ENCODE measurements at regions not wholly inside any gene's neighbourhood (a gene's known extent, or its start where the extent isn't known, plus 50 kb on each side); places are given as distances from the start of the nearest gene placed in this dataset.

DNA sequence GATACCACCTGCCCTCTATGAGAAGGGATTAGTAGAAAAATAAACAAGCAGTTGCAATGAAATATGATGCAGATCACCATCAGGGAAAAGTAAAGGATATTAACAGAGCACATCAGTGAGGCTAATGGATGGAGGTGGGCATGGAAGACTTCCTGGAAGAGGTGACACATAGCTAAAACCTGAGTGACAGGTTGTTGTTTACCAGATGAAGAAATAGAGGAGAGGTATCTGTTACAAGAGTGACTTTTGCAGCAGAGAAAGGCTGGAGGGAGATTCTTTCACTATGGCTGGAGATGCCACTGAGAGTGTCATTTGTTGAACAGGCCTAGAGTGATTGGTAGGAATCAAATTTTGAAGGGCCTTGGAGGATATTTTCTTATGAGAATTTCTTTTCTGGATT, 646.2 kb downstream of the GATA3 start:
- H3K27ac ChIP-seq (ENCODE audit: low read depth, low read length) = no peak overlapping the region

- 55 to 84% (median 73%) methylated on average over 4 of the region's 4 CpGs for WGBS, 3 donors
- H3K27ac ChIP-seq (ENCODE audit: low read depth, low read length) = no peak overlapping the region
Measured at GRCh38 chr10:8702181-8702580, 647.7 kb downstream of the GATA3 start.

GRCh38 chr10:8705415-8705814, 650.9 kb downstream of the GATA3 start:
- 62 to 79% (median 74%) methylated on average over 3 of the region's 3 CpGs for WGBS, 3 donors
- no peak overlapping the region for H3K27ac ChIP-seq (ENCODE audit: low read depth, low read length)

DNA sequence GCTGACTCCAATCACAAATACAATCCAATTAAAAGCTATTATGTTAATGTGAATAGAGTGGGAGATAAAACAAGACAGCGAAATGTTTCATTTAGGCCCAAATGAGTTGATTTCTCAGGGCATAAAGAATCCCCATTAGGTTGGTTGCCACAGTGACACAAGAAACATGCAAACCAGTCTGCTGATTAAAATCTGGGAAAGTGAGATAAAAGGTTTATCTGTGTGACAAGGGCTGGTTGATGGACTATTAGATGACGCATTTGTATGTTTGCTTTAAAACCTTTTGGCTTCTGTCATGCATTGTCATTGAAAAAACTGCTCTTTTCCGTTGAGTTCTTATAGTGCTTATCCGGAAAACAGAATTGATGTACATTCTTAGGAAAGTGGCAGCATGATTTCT, 658.2 kb downstream of the GATA3 start:
- H3K27ac ChIP-seq (ENCODE audit: low read depth, low read length) = no peak overlapping the region
- WGBS, 3 donors = 48 to 69% (median 52%) methylated on average over 4 of the region's 4 CpGs

DNA sequence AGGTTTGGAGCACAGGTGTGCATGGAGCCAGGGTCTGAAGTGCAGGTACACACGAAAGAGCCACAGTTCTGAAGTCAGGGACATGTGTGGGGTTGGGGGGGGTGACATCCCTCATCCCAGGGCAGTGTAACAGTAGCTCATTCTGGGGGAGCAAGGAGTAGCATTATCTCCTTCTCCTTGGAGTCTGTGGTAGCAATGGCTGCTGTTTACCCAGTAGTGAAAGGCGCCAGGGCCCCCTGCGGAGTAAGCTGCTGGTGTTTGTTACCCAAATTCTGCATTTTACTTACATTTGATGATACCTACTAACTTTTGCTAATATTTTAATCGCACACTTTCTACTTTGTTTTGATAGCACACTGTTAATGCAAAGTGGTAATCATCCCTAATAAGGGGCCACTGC, 665.5 kb downstream of the GATA3 start:
- 85 to 93% (median 90%) methylated on average over 4 of the region's 4 CpGs for WGBS, 3 donors
- H3K27ac ChIP-seq (ENCODE audit: low read depth, low read length) = no peak overlapping the region

DNA sequence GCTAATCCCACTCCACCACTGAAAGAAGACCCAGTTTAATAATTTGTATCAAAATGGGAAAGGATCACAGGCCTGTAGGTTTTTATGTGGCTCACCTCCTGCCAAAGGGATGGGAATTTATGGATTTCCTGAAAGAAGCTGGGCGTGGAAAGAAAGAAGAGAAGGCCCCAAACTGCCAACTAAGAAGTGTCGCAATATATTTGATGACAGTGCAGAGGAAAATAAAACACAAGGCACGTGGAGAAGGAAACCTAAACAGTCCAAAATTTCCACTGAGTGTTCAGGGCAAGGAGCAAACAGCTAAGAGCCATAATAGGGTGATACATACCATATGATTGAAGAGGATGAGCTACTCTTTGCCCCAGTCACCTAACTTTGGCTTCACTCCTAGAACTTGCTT, 667.2 kb downstream of the GATA3 start:
- no peak overlapping the region for H3K27ac ChIP-seq (ENCODE audit: low read depth, low read length)
- 41 to 71% (median 64%) methylated on average over 3 of the region's 3 CpGs for WGBS, 3 donors

DNA sequence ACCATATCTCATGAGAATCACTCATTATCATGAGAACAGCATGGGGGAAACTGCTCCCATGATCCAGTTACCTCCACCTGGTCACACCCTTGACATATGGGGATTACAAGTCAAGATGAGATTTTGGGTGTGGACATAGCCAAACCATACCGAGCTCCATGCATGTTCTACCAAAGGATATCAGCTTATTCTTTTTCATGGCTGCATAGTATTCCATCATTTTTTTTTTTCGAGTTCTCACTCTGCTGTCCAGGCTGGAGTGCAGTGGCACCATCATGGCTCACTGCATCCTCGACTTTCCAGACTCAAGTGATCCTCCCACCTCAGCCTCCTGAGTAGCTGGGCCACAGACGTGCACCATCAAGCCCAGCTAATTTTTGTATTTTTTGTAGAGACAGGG, 668.3 kb downstream of the GATA3 start:
- H3K27ac ChIP-seq (ENCODE audit: low read depth, low read length) = no peak overlapping the region
- 68 to 83% (median 80%) methylated on average over 4 of the region's 4 CpGs for WGBS, 3 donors

GRCh38 chr10:8725343-8725742, 670.9 kb downstream of the GATA3 start:
- H3K27ac ChIP-seq (ENCODE audit: low read depth, low read length) = no peak overlapping the region
- 71 to 89% (median 85%) methylated on average over 8 of the region's 8 CpGs for WGBS, 3 donors

- no peak overlapping the region for H3K27ac ChIP-seq (ENCODE audit: low read depth, low read length)
- 72 to 75% (median 73%) methylated on average over 3 of the region's 3 CpGs for whole genome bisulfite sequencing, 3 donors
Measured at GRCh38 chr10:8726084-8726778, 671.7 kb downstream of the GATA3 start.

DNA sequence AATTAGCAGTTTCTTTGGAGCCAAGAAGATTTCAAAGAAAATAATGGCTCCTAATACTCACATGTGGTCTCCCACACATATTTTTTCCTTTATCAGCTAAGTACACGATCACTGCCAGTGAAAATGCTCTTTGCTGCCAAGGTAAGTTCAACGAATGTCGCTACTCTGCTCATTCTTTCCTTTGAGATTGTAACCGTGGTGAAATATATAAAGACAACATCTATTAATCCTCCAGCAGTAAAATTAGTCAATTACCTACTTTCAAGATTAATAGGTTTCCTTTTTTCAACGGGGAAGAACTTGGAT, 672.2 kb downstream of the GATA3 start:
- 42 to 54% (median 50%) methylated on average over 5 of the region's 5 CpGs for WGBS, 3 donors
- H3K27ac ChIP-seq (ENCODE audit: low read depth, low read length) = no peak overlapping the region

DNA sequence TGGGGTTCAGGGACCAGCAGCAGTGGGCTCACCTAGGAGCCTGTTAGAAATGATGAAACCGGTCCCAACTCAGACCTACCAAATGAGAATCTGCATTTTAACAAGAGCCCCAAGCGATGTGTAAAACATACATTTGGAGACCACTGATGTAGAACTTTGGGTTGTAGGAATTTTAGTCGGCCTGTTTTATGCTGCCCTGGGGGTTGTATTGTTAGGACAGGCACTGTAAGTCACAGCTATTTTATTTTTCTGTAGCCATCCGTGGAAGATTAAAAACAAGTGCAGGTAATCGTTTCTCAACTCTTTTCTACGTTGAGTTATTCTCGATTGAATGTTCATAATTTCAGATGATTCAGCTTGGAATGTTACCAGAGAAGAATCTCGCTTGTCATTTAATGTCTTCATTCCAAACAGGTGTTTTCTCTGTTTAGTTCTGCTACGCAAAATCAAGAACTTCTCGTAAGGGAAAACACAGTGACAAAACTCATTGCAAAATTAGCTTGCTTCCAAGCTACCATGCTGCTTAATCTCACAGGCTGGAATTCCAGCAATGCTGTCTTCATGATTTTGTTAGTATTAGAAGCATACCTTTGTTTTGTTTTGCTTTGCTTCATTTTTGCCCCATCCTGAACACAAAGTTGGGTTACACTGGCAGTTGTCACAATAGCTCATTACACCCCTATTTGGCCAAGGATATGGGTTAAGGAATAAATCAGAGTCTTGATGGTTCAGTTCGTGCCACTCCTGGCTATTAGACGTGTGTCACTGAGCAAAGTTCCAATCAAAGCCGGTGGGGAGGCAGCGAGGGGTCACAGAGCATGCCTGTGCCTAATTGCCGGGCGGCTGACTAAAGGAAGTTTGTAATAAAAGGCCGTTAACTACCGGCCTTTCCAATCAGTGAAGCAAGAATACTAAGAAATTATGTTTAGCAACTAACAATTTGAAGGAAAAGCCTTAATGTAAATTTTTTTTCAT, 676.9 kb downstream of the GATA3 start:
- H3K27ac ChIP-seq (ENCODE audit: low read depth, low read length) = no peak overlapping the region
- 68 to 76% (median 68%) methylated on average over 18 of the region's 18 CpGs for WGBS, 3 donors

GRCh38 chr10:8738987-8739386, 684.5 kb downstream of the GATA3 start:
- no peak overlapping the region for H3K27ac ChIP-seq (ENCODE audit: low read depth, low read length)
- WGBS, 3 donors = 48 to 60% (median 57%) methylated on average over 3 of the region's 3 CpGs

DNA sequence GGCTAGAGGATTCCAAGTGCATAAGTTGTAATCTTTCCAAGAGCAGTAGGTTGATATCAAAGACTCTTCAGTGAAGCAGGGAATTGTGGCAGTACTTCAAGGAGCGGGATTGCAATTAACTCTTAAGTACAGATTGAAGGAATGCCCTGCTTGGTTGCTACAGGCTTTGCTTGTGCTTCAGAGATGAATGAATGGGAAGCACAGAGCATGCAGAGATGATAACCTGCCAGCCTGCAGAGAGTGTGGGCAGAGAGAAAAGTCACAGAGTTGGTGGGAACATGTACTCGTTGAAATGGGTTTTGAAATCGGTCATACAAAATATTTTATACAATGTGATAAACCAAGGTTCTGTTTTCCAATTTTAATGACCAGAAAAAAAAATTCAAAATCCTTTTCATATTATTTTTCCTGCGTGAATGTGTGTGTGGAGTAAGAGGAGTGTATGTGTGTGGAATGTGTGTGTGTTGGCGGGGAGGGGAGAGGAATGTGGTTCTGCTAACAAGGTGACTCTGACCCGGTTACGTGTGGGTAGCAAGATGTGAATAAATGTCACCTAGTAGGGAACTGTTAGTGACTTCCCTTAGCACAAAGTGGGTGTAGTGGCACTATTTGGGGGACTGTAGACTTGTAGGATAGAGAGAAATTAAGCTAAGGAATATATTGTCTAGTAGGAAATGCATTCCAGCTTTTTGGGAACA, 697.8 kb downstream of the GATA3 start:
- 50 to 78% (median 71%) methylated on average over 7 of the region's 7 CpGs for WGBS, 3 donors
- no peak overlapping the region for H3K27ac ChIP-seq (ENCODE audit: low read depth, low read length)

DNA sequence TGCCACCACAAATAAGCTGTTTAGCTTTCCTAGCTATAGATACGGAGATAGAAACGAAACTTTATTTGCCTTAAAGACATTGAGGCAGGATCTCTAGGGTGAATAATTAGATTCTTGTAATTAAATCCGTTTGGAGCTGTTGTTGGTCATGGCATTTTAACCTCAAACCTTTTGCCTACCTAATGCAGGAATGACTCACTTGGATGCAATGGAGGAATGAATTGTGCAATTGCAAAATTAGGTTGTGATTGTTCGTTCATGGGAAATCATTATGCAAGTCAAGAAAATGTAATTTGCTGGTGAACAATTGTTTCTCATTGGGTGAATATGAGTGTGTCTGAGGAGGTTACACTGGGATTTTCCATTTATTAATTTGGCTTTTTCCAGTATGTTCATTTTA, 703.5 kb downstream of the GATA3 start:
- WGBS, 3 donors = 41 to 52% (median 50%) methylated on average over 4 of the region's 4 CpGs
- no peak overlapping the region for H3K27ac ChIP-seq (ENCODE audit: low read depth, low read length)

DNA sequence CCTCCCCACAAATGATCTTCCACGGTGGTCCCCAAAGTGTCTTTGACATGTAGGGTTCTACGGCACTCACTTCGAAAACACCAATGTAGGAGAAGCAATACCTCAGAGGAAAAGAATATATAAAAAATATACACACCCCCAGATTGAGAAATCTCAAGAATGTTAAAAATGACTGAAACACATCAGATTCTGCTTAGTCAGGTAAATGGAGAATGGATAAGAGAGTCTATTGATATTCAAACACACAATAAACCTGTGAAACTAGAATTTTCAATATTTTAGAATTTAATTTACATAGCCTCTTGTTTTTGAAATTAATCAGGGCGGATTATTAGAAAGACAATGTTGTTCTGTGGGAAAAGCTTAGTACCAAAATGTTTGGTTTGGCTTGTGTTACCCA, 712.4 kb downstream of the GATA3 start:
- H3K27ac ChIP-seq (ENCODE audit: low read depth, low read length) = no peak overlapping the region

DNA sequence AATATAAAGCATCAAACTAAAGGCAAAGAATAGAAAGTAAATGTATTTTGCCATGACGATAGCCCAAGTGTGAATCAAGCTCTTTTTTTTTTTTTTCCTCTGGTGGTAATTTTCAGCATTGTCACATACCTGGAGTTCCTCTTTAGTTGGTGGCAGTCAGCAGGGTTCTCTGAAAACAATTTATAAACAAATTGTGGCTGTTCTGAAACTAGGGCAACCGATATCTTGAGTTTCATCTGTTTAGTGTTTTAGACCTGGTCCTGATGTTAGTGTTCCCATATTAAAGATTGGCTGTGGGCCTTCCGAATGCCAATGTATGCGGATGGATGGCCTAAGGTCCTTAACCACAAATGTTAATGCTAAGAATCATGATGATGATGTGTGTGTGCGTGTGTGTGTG, 713.1 kb downstream of the GATA3 start:
- H3K27ac ChIP-seq (ENCODE audit: low read depth, low read length) = no peak overlapping the region
- WGBS, 3 donors = 58 to 73% (median 66%) methylated on average over 5 of the region's 5 CpGs

More for the DNA sequence above, 712.4 kb downstream of the GATA3 start:
- WGBS, 3 donors = 89 to 95% (median 92%) methylated on average over 4 of the region's 4 CpGs

- no peak overlapping the region for H3K27ac ChIP-seq (ENCODE audit: low read depth, low read length)
Measured at GRCh38 chr10:8768341-8768740, 713.9 kb downstream of the GATA3 start.

- WGBS, 3 donors = 51 to 73% (median 53%) methylated on average over 3 of the region's 3 CpGs
Measured at GRCh38 chr10:8768852-8769251, 714.4 kb downstream of the GATA3 start.

GRCh38 chr10:8776926-8777622, 722.6 kb downstream of the GATA3 start:
- no peak overlapping the region for H3K27ac ChIP-seq (ENCODE audit: low read depth, low read length)
- WGBS, 3 donors = 51 to 65% (median 55%) methylated on average over 3 of the region's 3 CpGs

More at GRCh38 chr10:8768852-8769251, 714.4 kb downstream of the GATA3 start:
- no peak overlapping the region for H3K27ac ChIP-seq (ENCODE audit: low read depth, low read length)

Data from adipose tissue (tissue), 3 donors.